ENCODE measurements at regions not wholly inside any gene's neighbourhood (a gene's known extent, or its start where the extent isn't known, plus 50 kb on each side); places are given as distances from the start of the nearest gene placed in this dataset.

DNA sequence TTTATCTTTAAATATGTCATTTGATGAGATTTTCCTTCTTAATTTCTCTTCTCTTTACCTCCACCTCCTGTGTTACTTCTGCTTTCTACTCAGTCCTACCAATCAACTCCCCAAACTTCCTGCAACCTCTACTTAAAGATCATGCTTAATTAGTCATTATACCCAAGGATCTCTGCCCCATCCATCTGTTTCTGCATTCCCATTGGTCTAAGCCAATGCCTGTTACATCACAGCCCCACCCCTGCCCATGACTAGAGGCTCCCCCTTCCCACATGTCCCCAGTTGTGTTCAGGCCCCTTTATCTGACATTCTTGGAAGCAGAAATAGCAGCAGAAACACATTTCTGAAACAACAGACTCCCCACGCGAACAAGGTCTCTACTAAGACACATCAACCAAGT lies 319.1 kb upstream of the NFE2L3 start:
- TF ChIP-seq, protein P1, sequence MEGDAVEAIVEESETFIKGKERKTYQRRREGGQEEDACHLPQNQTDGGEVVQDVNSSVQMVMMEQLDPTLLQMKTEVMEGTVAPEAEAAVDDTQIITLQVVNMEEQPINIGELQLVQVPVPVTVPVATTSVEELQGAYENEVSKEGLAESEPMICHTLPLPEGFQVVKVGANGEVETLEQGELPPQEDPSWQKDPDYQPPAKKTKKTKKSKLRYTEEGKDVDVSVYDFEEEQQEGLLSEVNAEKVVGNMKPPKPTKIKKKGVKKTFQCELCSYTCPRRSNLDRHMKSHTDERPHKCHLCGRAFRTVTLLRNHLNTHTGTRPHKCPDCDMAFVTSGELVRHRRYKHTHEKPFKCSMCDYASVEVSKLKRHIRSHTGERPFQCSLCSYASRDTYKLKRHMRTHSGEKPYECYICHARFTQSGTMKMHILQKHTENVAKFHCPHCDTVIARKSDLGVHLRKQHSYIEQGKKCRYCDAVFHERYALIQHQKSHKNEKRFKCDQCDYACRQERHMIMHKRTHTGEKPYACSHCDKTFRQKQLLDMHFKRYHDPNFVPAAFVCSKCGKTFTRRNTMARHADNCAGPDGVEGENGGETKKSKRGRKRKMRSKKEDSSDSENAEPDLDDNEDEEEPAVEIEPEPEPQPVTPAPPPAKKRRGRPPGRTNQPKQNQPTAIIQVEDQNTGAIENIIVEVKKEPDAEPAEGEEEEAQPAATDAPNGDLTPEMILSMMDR (IDR thresholded peaks at IDR 0.05; ENCODE audit: poor library complexity, severe bottlenecking) = no peak
- TF ChIP-seq RAD21 (conservative IDR thresholded peaks at IDR 0.05) = no peak

All from neural cell (in vitro differentiated cells).